HG02885 (cell line): ENCODE measurements at regions not wholly inside any gene's neighbourhood (a gene's known extent, or its start where the extent isn't known, plus 50 kb on each side); places are given as distances from the start of the nearest gene placed in this dataset.
"Not testable (repeated sequence)": the region's sequence is repeated elsewhere in the genome, so short reads cannot be mapped to it uniquely, and the experiment has no call there.

Experiments
- ATAC-seq: cut with Tn5 transposase; IDR thresholded peaks from one replicate; pipeline ENCODE4 v1.9.1; 2021; ENCODE audit warnings: mild to moderate bottlenecking; ENCODE audit not compliant: unreplicated experiment, poor library complexity

DNA sequence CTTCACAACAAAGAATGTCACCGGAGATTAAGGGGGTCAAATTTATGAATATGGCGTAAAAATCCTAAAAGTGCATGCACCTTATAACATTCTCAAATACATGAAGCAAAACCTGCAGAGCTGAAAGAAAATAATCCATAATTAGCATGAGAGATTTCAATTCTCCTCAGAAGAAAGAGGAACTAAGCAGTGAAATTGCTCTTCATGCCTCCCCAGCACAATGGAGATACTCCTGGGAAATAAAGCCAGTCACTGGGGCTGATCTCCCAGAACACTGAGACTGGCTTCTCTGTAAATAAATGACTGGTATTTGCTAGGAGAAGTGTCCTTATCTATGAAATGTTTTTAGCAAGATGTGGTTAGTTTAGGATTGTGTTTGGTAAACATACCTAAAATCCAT, 68.1 kb downstream of the GOLGA6L6 start:
- ATAC-seq, result not testable (repeated sequence)

DNA sequence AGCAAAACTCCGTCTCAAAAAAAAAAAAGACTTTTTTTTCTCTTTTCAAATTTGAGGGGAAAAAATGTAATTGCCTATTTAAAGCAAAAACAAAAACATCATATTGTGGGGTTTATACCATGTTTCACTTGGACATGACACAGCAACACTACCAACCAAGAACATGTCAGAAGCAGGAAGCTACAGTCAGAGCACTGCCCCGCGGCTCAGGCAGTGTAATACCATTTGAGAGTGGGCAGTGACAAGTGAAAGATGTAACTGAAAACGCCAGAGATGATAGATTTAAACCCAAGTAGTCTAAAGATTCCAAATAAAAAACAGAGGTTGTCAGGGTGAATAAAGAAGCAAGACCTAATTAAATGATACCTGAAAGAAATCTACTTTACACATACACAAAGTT, 68.6 kb downstream of the GOLGA6L6 start:
- ATAC-seq, result not testable (repeated sequence)

DNA sequence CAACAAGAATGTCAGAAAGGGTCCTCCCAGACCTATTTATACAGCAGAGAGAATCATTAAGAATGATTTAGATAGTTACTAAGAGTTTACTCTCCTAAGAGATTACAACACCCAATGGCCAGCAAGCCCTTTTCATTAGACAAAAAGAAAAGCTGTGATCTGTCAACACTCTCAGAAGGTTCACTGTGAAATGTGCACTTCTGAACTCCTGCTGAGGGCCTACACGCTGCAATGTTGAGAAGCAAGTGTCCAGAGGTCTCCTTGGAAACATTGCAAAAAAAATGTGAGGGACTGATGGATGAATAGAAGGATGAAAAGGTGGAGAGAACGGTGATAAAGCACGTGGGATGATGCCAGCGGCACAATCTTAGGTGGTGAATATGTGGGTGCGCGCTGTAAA, 70.8 kb downstream of the GOLGA6L6 start:
- not testable (repeated sequence) for ATAC-seq

DNA sequence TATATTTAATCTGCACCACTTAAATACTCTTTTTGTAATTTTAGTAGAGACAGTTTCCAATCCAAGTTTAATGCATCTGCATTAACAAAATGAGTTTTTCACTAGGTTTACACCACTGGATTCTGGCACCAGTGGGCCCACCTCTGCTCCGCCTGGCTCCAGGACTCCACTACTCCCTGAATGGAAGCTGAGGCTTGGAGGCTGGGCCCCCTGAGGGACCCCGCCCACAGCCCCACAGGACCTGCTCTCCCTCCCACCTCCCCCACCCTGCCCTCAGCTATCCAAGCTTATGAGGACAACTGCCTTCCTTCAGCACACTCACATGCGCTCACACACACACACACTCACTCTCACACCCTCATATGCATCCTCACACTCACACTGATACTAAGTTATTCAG, 100.5 kb downstream of the GOLGA6L6 start:
- not testable (repeated sequence) for ATAC-seq

DNA sequence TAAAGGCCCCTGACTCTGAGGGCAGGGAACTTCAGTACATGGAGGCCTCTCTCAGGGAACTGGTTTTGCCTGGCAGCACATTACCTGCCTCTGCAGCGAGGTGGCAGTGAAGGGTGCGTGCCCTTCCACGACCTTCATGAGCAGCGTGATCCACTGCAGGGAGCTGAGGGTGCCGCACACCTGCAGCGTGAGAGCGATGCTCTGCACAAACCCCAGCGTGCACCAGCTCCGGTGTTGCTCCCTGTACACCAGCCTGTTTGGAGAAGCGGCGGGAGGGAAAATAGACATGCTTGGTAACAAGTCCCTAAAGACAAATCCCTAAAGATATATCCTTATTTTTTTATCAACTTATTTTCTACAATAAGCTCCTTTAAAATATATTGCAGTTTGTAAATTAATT, 101.2 kb downstream of the GOLGA6L6 start:
- not testable (repeated sequence) for ATAC-seq

DNA sequence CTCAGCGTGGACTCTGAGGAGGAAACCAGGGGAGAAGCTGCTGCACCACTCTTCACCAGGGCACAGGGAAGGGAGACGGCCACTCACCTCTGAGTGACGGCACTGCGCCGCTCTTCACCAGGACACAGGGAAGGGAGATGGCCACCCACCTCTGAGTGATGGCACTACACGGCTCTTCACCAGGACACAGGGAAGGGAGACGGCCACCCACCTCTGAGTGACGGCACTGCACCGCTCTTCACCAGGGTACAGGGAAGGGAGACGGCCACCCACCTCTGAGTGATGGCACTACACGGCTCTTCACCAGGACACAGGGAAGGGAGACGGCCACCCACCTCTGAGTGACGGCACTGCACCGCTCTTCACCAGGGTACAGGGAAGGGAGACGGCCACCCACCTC, 102.5 kb downstream of the GOLGA6L6 start:
- ATAC-seq, result not testable (repeated sequence)

DNA sequence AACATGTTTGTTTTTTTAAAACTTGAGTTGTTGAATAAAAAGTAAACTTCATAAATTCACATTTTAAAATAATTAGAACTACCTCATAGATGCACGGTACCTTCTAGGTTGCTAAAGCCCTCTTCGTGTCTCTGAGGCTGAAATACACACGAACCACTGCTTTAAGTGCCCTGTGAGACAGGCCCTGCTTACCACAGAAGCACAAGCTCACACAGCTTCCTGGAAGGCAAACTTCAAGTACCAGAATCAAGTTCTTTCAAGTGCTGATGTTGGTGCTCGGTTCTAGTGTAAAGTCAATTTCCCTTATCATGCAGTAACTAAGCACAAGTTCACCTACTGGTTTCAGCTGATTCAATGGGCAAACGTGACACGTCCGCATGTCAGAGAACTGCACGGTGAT, 103.3 kb downstream of the GOLGA6L6 start:
- ATAC-seq, result not testable (repeated sequence)

DNA sequence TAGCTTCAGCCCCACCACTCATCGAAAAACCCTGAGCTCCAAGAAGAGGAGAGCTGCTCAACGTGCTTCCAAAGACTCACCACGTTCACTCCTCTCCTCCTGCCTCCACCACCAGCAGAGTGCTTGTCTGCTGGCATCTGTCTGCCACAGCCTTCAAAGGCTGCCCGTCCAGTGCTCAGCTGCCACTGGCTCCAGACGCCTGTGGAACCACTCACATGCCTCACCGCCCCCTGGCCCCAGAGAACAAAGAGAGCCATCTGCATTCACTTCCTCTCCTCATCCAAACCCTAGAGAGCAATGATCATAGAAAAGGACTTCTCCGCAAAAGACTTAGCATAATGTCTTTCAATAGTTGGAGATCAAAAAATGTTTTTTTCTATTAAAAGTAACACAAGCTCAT, 108.1 kb downstream of the GOLGA6L6 start:
- not testable (repeated sequence) for ATAC-seq

DNA sequence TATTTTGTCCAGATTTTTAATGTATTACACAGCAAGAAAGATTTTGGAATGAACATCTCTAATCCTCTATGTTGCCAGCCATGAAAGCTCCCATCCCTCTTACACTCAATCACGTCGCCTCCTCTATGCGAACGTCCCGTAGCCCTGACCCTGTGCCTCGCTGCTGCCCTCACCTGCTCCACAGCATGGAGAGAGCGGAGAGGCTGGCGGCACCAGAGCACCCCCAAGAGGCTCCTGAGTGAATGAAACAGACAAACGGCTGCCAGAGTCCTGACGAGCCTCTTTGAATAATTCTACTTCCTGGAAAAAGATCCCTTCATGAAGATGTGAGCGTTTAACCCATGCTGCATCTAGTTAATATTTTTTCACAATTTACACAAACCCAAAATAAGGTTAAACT, 111.1 kb downstream of the GOLGA6L6 start:
- ATAC-seq, result not testable (repeated sequence)

DNA sequence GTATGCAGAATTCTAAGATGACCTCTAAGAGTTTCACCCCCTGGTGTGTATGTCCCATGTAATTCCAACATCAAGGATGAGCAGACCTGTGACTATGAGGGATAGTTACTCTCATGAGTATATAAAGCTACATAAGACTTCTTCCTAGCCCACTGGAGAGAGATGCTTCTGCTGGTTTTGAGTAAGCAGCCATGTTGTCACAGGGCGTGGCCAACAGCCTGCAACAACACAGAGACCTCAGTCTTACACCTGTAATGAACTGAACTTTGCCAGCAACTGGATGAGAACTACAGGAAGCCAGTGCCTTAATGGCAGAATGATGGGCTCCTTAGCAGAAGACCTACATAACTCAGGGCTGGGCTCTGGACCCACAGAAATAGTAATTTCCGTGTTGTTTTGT, 120.9 kb downstream of the GOLGA6L6 start:
- ATAC-seq, result not testable (repeated sequence)

DNA sequence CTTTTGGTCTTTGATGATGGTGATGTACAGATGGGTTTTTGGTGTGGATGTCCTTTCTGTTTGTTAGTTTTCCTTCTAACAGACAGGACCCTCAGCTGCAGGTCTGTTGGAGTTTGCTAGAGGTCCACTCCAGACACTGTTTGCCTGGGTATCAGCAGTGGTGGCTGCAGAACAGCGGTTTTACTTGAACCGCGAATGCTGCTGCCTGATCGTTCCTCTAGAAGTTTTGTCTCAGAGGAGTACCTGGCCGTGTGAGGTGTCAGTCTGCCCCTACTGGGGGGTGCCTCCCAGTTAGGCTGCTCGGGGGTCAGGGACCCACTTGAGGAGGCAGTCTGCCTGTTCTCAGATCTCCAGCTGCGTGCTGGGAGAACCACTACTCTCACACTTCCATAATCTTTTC, 125.0 kb downstream of the GOLGA6L6 start:
- not testable (repeated sequence) for ATAC-seq

DNA sequence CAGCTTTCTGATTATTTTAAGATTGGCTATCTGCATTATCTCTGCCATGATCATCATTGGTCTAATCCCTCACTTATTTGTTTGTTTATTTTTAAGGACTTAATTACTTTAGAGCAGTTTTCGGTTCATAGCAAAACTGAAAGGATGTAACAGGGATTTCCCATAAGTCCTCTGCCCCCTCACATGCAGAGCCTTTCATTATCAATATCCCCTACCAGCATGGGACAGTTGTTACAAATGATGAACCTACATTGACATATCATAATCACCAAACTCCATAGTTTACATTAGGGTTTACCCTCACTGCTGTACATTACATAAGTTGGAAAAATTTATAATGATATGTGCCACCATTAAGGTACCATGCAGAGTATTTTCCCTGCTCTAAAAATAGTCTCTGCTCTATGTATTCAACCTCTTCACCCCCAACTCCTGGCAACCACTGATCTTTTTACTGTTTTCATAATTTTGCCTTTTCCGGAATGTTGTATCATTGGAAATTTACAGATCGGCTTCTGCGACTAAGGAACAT, 131.9 kb downstream of the GOLGA6L6 start:
- ATAC-seq, result not testable (repeated sequence)

DNA sequence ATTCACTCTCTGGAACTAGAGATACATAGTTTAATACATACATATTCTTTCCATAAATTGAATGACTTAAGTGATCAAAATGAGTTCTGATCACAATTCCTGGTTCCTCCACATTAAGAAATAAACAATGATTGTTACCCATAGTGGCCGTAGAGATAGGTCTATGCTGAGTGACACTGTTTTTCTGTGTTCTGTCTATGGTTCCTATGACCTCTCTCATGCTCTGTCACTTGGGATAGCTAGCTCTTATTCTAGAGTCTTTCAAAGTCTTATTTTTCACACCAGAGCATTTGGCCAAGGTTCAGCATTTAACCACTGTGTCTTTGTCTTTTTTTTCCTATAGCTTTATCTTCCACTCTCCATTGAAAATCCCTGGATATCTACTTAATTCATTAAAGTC, 132.4 kb downstream of the GOLGA6L6 start:
- no peak for ATAC-seq

DNA sequence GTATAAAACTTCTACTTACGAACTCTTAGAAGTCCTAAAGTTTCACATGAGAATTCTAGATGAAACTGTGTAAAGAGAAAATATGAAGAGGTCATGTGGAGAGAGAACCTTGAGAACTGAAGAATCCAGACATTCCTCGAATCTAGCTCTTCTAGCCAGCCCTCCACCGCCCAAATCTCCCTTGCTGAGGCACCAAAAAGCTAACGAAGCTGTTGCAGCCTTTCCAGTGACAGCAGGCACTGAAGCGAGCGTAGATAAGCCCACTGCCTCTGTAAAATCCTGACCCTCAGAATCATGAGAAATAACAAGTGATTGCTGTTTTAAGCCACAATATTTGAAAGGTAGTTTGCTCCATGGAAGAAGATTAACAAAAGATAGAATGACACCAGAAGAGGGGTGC, 134.0 kb downstream of the GOLGA6L6 start:
- ATAC-seq, result no peak

DNA sequence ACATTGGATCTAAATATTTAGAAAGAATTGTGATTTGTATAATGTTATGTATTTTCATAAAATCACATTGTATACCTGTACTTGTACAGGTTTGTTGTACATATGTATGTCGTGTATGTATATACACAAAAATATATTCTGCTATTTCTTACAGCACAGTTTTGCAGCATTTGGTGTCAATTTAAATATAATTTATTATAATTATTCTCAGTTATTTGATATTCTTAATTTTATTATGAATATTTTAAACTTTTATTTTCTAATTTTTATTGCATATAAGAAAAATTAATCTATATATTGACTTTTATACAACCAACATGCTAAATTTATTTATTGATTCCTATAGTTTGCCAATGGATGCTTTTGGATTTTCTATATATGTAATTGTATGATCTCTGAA, 137.0 kb downstream of the GOLGA6L6 start:
- not testable (repeated sequence) for ATAC-seq

DNA sequence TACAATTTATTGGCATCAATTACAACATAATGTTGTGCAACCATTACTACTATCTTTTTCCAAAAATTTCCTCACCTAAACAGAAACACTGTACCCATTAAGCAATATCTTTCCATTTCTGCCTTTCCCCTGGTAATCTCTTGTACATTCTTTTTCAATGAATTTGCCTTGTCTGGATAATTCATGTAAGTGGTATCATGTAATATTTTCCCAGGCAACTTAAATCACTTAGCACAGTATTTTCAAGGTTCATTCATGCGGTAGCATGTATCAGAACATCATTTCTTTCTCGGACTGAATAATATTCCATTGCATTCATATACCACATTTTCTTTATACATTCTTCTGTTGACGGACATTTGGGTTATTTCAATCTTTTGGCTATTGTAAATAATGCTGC, 139.0 kb downstream of the GOLGA6L6 start:
- not testable (repeated sequence) for ATAC-seq

DNA sequence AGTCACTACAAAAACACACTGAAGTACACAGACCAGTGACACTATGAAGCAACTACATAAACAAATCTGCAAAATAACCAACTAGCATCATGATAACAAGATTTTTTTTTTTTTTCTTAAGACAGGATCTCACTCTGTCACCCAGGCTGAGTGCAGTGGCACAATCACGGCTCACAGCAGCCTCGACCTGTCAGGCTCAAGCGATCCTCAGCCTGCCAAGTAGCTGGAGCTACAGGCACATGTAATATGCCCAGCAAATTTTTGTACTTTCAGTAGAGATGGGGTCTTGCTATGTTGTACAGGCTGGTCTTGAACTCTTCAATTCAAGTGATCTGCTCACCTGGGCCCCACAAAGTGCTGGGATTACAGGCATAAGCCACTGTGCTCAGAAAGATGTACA, 140.5 kb downstream of the GOLGA6L6 start:
- ATAC-seq, result not testable (repeated sequence)

DNA sequence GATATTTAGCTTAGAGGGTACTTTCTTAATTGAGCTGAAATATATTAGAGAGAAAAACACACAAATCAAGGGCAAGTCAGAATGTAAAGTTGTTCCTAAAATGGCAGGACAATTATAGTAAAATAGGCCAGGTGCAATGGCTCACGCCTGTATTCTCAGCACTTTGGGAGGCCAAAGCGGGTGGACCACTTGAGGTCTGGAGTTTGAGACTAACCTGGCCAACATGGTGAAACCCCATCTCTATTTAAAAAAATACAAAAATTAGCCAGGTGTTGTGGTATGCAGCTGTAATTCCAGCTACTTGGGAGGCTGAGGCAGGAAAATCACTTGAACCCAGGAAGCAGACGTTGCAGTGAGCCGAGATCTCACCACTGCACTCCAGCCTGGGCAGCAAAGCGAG, 142.9 kb downstream of the GOLGA6L6 start:
- ATAC-seq, result not testable (repeated sequence)

DNA sequence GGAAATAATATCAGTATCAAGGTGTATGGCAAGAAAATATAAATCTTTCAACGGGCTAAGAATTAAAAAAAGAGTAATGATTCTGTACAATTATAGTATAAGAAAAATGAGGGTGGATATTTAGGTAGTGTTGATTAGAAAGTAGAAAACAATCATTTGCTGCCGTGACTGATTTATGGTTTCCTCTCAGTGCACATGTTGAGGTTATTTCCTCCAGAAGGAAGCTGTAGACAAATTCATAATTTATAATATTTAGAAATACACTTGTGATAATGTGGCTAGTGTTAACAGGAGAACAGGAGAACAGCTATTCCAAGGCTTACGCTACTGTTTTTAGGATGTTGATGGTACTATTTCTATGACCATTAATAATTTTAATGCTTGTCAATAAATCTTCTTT, 153.4 kb downstream of the GOLGA6L6 start:
- ATAC-seq, result not testable (repeated sequence)

DNA sequence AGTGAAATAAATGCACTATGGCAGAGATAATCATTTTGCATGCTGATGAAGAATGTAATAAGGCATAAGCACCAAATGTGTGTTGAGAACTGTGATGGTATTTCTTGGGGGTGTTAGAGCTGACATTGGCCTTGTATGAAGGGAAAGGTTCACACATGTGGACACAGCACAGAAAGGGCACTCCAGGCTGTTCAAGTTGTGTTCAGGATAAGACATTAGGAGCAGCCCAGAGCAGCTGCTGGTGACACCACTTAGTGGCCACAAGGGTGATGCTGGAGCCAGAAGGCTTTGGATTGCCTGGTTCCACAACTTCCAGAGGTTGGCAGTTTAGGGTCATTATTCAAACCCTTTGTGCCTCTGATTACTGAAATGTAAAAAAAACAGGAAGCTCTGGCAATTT, 155.4 kb downstream of the GOLGA6L6 start:
- no peak for ATAC-seq

DNA sequence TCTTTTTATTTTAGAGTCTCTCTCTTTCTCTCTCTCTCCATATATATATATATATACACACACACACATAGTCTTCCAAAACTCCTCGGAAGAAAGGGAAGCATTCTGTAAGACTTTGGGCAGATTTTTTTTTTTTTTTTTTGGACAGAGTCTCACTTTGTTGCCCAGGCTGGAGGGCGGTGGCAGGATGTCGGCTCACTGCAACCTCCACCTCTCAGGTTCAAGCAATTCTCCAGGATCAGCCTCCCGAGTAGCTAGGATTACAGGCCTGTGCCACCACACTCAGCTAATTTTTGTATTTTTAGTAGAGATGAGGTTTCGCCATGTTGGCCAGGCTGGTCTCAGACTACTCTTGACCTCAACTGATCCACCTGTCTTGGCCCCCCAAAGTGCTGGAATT, 161.4 kb downstream of the GOLGA6L6 start:
- not testable (repeated sequence) for ATAC-seq

DNA sequence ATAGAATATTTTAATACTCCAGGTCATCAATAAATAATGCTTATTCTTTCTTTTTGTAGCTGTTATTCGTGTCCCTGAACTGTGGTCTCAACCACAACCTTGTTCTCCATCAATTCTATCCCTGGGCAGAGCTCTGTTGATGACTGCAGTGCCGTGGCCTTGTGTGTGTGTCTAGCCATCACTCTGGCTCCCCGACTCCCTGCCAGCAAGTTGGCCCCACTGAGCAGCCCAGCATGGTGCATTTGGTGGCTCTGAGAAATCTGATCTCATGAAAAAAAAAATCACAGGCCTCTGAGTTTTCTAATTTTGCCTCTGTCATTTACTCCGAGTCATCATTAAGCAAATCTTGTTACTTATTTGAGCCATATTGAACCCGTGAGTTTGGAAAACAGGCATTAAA, 164.7 kb downstream of the GOLGA6L6 start:
- ATAC-seq, result no peak

DNA sequence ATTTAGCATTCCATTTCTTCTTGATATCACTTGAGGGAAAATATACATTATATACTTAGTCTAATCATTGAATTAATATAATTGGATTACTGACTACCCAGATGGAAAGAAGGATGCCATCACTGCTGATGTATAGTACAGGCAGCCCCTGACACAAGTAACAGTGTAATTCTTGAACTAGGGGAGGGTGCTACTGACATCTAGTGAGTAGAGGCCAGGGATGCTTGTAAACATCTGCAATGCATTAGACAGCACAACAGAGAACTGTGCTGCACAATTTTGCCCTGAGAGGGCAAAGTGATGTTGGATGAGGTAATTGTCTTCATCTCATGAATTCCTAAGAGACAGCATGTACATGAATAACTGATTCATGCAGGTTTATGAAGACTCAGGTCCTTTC, 169.2 kb downstream of the GOLGA6L6 start:
- not testable (repeated sequence) for ATAC-seq
